ENCODE measurements at regions not wholly inside any gene's neighbourhood (a gene's known extent, or its start where the extent isn't known, plus 50 kb on each side); places are given as distances from the start of the nearest gene placed in this dataset.

DNA sequence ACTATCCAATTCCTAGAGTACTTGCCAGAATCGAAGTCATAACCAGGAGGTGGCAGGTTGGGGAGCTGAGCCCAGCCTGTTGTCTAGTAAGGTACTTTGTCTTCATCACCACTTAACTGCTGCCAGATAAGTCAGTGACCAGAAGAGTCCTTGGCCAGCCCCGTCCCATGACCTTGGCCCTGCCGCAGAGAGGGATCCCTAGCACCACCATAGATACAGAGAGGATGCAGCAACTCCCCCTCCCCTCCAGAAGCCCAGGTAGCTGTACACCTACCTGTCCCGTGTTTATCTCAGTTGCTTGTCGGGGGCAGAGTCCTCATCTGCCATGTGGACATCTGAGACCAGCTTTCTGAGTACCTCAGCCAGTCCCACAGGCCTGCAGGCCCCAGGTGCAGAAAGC, 153.6 kb upstream of the TP63 start:
- TF ChIP-seq CTCF (IDR thresholded peaks at IDR 0.05) (no peak), POLR2AphosphoS5 (IDR thresholded peaks at IDR 0.05; ENCODE audit: low read depth, low read length) (no peak), TCF7L2 (IDR thresholded peaks at IDR 0.05; ENCODE audit: low read depth, low read length) (no peak), SIN3A (IDR thresholded peaks at IDR 0.05; ENCODE audit: borderline replicate concordance, insufficient read depth, low read depth, low read length) (no peak)
- TF ChIP-seq, protein P1, sequence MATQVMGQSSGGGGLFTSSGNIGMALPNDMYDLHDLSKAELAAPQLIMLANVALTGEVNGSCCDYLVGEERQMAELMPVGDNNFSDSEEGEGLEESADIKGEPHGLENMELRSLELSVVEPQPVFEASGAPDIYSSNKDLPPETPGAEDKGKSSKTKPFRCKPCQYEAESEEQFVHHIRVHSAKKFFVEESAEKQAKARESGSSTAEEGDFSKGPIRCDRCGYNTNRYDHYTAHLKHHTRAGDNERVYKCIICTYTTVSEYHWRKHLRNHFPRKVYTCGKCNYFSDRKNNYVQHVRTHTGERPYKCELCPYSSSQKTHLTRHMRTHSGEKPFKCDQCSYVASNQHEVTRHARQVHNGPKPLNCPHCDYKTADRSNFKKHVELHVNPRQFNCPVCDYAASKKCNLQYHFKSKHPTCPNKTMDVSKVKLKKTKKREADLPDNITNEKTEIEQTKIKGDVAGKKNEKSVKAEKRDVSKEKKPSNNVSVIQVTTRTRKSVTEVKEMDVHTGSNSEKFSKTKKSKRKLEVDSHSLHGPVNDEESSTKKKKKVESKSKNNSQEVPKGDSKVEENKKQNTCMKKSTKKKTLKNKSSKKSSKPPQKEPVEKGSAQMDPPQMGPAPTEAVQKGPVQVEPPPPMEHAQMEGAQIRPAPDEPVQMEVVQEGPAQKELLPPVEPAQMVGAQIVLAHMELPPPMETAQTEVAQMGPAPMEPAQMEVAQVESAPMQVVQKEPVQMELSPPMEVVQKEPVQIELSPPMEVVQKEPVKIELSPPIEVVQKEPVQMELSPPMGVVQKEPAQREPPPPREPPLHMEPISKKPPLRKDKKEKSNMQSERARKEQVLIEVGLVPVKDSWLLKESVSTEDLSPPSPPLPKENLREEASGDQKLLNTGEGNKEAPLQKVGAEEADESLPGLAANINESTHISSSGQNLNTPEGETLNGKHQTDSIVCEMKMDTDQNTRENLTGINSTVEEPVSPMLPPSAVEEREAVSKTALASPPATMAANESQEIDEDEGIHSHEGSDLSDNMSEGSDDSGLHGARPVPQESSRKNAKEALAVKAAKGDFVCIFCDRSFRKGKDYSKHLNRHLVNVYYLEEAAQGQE (IDR thresholded peaks at IDR 0.05; ENCODE audit: insufficient read depth in 1 of 2, low read depth in 2 of 2, low read length in 1 of 2), result no peak
